Naive thymus-derived CD4-positive, alpha-beta T cell (primary cell): ENCODE measurements at regions not wholly inside any gene's neighbourhood (a gene's known extent, or its start where the extent isn't known, plus 50 kb on each side); places are given as distances from the start of the nearest gene placed in this dataset.

Source experiments
- ATAC-seq: fragments of 150-1000 bp; cut with Tn5 transposase; 2 replicates; pipeline ENCODE4 v1.10.0; 2021; ENCODE audit warnings: mild to moderate bottlenecking, moderate library complexity
- CTCF ChIA-PET: fragments of 350-600 bp; sonication (Branson Sonifier 250); formaldehyde crosslinking; loops from one replicate; lab custom pipeline; 2021; ENCODE audit warnings: antibody characterized with exemption; lab: Charles Lee
- POLR2A ChIA-PET: fragments of 350-600 bp; sonication (Branson Sonifier 250); formaldehyde crosslinking; loops from one replicate; lab custom pipeline; 2021; ENCODE audit warnings: antibody characterized with exemption, inconsistent platforms; lab: Charles Lee
- DNase-seq, 9 donors: peaks; one replicate each; pipeline versions ENCODE4 v3.0.0 to v3.0.0-alpha.2; 2020 to 2022; ENCODE audit warnings: mixed read lengths in 1 of 9
- H3K27ac ChIP-seq: one replicate; pipeline ENCODE4 v1.7.0; 2013; ENCODE audit warnings: mild to moderate bottlenecking, low read depth, low read length, moderate library complexity
- H3K27me3 ChIP-seq, 2 donors: one replicate each; pipeline ENCODE4 v1.7.0; 2013; ENCODE audit warnings: low read length in 2 of 2, mild to moderate bottlenecking in 2 of 2, moderate library complexity in 2 of 2; ENCODE audit not compliant: control insufficient read depth in 2 of 2, insufficient read depth in 2 of 2
- H3K36me3 ChIP-seq, 3 experiments: 1 replicate in 2 of 3; 2 replicates in 1 of 3; pipeline ENCODE4 v1.7.0; 2013; ENCODE audit warnings: low read length in 3 of 3, mild to moderate bottlenecking in 3 of 3, moderate library complexity in 1 of 3; ENCODE audit not compliant: insufficient read depth in 3 of 3, control insufficient read depth in 2 of 3
- H3K4me1 ChIP-seq, 2 donors: one replicate each; pipeline ENCODE4 v1.7.0; 2013; ENCODE audit warnings: low read length in 2 of 2, mild to moderate bottlenecking in 2 of 2, moderate library complexity in 1 of 2; ENCODE audit not compliant: control insufficient read depth in 2 of 2, insufficient read depth in 2 of 2
- H3K4me3 ChIP-seq: 2 replicates; pipeline ENCODE4 v1.7.0; 2013; ENCODE audit warnings: mild to moderate bottlenecking, low read length
- H3K9me3 ChIP-seq, 3 experiments: 1 replicate in 2 of 3; 2 replicates in 1 of 3; pipeline ENCODE4 v1.7.0; 2013; ENCODE audit warnings: low read length in 3 of 3; ENCODE audit not compliant: control insufficient read depth in 2 of 3
- H3K27ac Mint-ChIP-seq, 9 donors: one replicate each; pipeline ENCODE4 v1.8.0; 2020 to 2022; ENCODE audit warnings: mixed read lengths in 9 of 9, mild to moderate bottlenecking in 8 of 9, moderate library complexity in 5 of 9, inconsistent platforms in 2 of 9
- H3K27me3 Mint-ChIP-seq, 5 donors: one replicate each; pipeline ENCODE4 v1.8.0; 2021 to 2022; ENCODE audit warnings: mixed read lengths in 5 of 5, mild to moderate bottlenecking in 1 of 5
- H3K36me3 Mint-ChIP-seq, 5 donors: one replicate each; pipeline ENCODE4 v1.8.0; 2020 to 2022; ENCODE audit warnings: mixed read lengths in 5 of 5, mild to moderate bottlenecking in 3 of 5, inconsistent platforms in 1 of 5
- H3K4me1 Mint-ChIP-seq, 7 donors: one replicate each; pipeline ENCODE4 v1.8.0; 2020 to 2022; ENCODE audit warnings: mixed read lengths in 7 of 7, mild to moderate bottlenecking in 3 of 7, inconsistent platforms in 1 of 7
- H3K4me3 Mint-ChIP-seq, 10 donors: one replicate each; pipeline ENCODE4 v1.8.0; 2020 to 2022; ENCODE audit warnings: mild to moderate bottlenecking in 10 of 10, mixed read lengths in 10 of 10, moderate library complexity in 6 of 10, inconsistent platforms in 2 of 10
- H3K9me3 Mint-ChIP-seq, 11 donors: one replicate each; pipeline ENCODE4 v1.8.0; 2020 to 2022; ENCODE audit warnings: mixed read lengths in 11 of 11, mild to moderate bottlenecking in 4 of 11, inconsistent platforms in 1 of 11, moderate library complexity in 1 of 11
- intact Hi-C, 2 donors: fragments of 100-400 bp; cut with micrococcal nuclease; formaldehyde crosslinking; loops; one replicate each; pipeline ENCODE4 v1.15.1; 2023

DNA sequence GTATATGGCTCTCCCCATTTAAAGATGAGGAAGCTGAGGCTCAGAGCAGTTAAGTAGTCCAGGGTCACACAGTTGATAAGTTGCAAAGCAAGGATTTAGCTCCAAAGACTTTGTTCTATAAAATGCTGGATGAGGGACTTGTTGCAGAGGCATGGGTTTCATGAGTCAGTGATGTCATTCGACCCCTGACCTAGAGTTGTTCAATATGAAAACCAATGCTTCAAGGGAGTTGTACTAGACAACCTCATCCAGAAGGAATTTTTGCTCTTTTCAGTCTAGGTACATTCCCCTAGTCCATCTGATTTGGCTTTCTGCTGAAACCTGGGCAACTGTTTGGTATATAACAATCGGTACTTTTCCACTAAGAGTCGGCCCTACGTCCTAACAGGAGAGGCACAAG is 550.4 kb downstream of the EBF1 start:
- H3K27ac Mint-ChIP-seq, result no peak overlapping the region
- no peak for DNase-seq
- no peak overlapping the region for H3K4me3 ChIP-seq
- H3K27me3 Mint-ChIP-seq, result peaks cover 0 to 2% (median 0%) of the 10 kb centered on the region in 5 donors
- H3K4me1 ChIP-seq, result peaks cover 0 to 5% of the 10 kb centered on the region in 2 donors
- H3K4me1 Mint-ChIP-seq, result peaks cover 0 to 15% (median 6%) of the 10 kb centered on the region in 7 donors
- peaks cover 0 to 10% (median 0%) of the 10 kb centered on the region in 5 donors for H3K36me3 Mint-ChIP-seq
- intact Hi-C loops, result loop anchor here in 1 of 2 donors (10.0 kb wide), 1 partner anchor 115 kb away; no protein-coding TSS in a partner anchor
- POLR2A ChIA-PET, result no interaction called here
- no peak for ATAC-seq
- peaks cover 0 to 13% (median 5%) of the 10 kb centered on the region in 11 donors for H3K9me3 Mint-ChIP-seq
- no peak overlapping the region for H3K27ac ChIP-seq
- H3K9me3 ChIP-seq, result no peaks in the 10 kb centered on the region
- CTCF ChIA-PET, result no interaction called here
- H3K27me3 ChIP-seq, result no peaks in the 10 kb centered on the region
- no peaks in the 10 kb centered on the region for H3K36me3 ChIP-seq
- H3K4me3 Mint-ChIP-seq, result no peak overlapping the region

DNA sequence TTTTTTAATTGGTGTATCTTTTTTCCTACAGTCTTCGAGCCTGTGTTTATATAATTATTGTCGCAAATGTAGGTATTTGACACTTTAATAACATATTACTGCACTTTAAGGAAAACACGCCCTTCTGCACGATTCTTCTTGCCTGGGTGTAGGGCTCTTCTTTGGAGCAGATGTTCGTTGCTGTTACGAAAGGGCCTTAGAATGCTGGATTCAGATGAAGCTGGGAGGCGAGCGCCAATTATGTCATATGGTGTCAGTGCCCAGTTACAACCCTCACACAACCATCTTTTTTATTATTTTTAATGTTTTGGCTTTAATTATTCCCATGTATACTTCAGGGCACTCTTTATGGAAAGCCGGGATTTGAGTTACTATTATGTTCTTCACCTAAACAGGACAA is 553.0 kb downstream of the EBF1 start:
- Mint-ChIP-seq H3K4me1 (peaks cover 4 to 36% (median 13%) of the 10 kb centered on the region in 7 donors), H3K4me3 (no peak overlapping the region), H3K9me3 (peaks cover 0 to 13% (median 5%) of the 10 kb centered on the region in 11 donors), H3K27me3 (peaks cover 0 to 2% (median 0%) of the 10 kb centered on the region in 5 donors), H3K27ac (no peak overlapping the region), H3K36me3 (peaks cover 0 to 10% (median 0%) of the 10 kb centered on the region in 5 donors)
- H3K4me3 ChIP-seq, result no peak overlapping the region
- ChIA-PET CTCF (interaction anchor here (0.6 to 1.1 kb wide), 3 partner anchors 9 to 898 kb away, joined by 3 to 4 read pairs (median 3); no protein-coding TSS in a partner anchor), POLR2A (no interaction called here)
- no peak for ATAC-seq
- no peak overlapping the region for H3K27ac ChIP-seq
- no peaks in the 10 kb centered on the region for H3K36me3 ChIP-seq
- H3K4me1 ChIP-seq, result peaks cover 0 to 7% of the 10 kb centered on the region in 2 donors
- no peaks in the 10 kb centered on the region for H3K9me3 ChIP-seq
- H3K27me3 ChIP-seq, result no peaks in the 10 kb centered on the region
- intact Hi-C loops, result loop anchor here in 1 of 2 donors (10.0 kb wide), 1 partner anchor 112 kb away; no protein-coding TSS in a partner anchor
- DNase-seq, result no peak

DNA sequence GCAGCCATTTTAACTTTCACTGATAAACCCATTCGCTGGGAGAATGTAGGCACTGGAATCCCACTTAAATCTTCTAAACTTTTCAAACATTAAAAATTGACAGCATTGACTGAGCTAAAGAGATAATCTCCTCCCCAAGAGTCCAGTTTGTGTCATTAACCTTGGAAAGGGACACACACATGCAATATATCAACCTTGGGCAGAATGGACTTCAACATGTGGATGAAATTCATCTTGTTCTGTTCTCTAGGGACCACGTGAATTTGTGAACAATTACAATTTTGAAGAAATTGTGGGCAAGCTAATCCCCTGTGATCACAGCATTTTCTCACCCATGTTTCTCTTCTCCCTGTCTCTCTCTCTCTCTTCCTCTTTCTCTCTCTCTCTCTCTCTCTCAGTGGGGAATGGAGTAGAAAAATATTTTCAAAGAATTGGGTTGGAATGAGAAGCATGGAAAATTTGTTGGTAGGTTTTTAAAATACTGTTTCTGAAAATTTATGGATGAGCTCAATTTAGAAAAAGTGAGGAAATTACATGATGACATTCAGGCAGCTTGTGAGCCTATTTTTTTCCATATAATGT is 553.7 kb downstream of the EBF1 start:
- ChIA-PET POLR2A (no interaction called here), CTCF (interaction anchor here (0.6 to 0.7 kb wide), 2 partner anchors 18 to 899 kb away, joined by 3 to 4 read pairs; no protein-coding TSS in a partner anchor)
- ATAC-seq (no peak), DNase-seq (no peak)
- no peak overlapping the region for H3K4me3 ChIP-seq
- H3K9me3 ChIP-seq, result no peaks in the 10 kb centered on the region
- Mint-ChIP-seq H3K27ac (no peak overlapping the region), H3K36me3 (peaks cover 0 to 10% (median 0%) of the 10 kb centered on the region in 5 donors), H3K27me3 (peaks cover 0 to 2% (median 0%) of the 10 kb centered on the region in 5 donors), H3K4me3 (no peak overlapping the region), H3K9me3 (peaks cover 0 to 13% (median 5%) of the 10 kb centered on the region in 11 donors), H3K4me1 (peaks cover 4 to 41% (median 18%) of the 10 kb centered on the region in 7 donors)
- intact Hi-C loops, result loop anchor here in 1 of 2 donors (10.0 kb wide), 1 partner anchor 111 kb away; no protein-coding TSS in a partner anchor
- H3K4me1 ChIP-seq, result peaks cover 0 to 11% of the 10 kb centered on the region in 2 donors
- H3K36me3 ChIP-seq, result no peaks in the 10 kb centered on the region
- H3K27ac ChIP-seq, result no peak overlapping the region
- H3K27me3 ChIP-seq, result no peaks in the 10 kb centered on the region

DNA sequence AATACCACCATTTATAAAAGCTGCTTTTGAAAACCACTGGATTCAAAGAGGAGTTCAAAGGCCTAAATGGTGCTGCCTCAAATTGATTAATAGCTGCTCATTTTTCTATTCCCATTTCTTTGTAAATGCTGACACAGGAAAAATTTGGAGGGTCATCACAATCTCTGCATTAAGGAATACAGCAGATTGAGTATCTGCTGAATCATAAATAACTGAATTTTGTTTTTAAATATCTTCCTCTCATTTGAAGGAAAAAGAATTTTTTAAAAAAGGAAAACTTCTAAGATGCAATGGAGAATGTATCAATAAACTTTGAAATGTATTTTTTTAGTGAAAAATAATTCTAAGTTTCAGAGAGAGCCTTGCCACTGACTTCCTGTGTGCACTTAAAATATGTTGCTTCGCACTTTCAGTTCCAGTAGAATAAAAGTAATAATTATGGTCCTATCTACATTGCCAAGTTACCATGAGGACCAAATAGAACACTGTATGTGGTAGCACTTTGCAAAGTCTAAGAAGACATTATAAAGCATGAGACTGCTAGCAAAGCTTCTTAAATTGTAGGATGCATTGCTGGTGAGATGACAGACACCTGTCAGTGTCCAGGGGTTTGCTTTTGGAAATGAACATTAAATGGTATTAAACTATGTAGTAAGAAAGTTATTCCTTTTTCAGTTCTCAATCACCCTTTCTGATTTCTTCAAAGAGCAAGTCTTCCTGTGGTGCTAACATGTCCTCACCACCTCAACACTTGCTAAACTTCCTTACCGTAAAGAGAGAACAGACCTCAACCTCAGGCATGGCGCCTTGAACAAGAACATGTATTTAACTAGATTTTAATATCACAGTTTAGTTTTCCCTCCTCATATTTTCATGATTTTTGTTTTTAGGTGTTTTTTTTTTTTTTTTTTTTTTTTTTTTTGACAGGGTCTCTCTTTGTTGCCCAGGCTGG is 555.1 kb downstream of the EBF1 start:
- peaks cover 4 to 47% (median 18%) of the 10 kb centered on the region in 7 donors for H3K4me1 Mint-ChIP-seq
- DNase-seq, result peak in 3 of 9 donors; percentile 11 to 20 (median 19)
- peaks cover 0 to 11% of the 10 kb centered on the region in 2 donors for H3K4me1 ChIP-seq
- H3K36me3 ChIP-seq, result no peaks in the 10 kb centered on the region
- H3K27me3 Mint-ChIP-seq, result peaks cover 0 to 2% (median 0%) of the 10 kb centered on the region in 5 donors
- peak overlapping the region in 3 of 10 donors; percentile 12 to 69 (median 55) for H3K4me3 Mint-ChIP-seq
- peak overlapping the region in 3 of 9 donors; percentile 10 to 78 (median 53) for H3K27ac Mint-ChIP-seq
- intact Hi-C loops, result loop anchor here in 1 of 2 donors (10.0 kb wide), 1 partner anchor 110 kb away; no protein-coding TSS in a partner anchor
- ATAC-seq, result no peak
- CTCF ChIA-PET, result interaction anchor here (0.7 kb wide), 1 partner anchor 27 kb away, joined by 3 read pairs; no protein-coding TSS in a partner anchor
- H3K27me3 ChIP-seq, result no peaks in the 10 kb centered on the region
- no peaks in the 10 kb centered on the region for H3K9me3 ChIP-seq
- H3K36me3 Mint-ChIP-seq, result peaks cover 0 to 10% (median 0%) of the 10 kb centered on the region in 5 donors
- POLR2A ChIA-PET, result no interaction called here
- no peak overlapping the region for H3K4me3 ChIP-seq
- H3K27ac ChIP-seq, result no peak overlapping the region
- H3K9me3 Mint-ChIP-seq, result peaks cover 0 to 13% (median 5%) of the 10 kb centered on the region in 11 donors

DNA sequence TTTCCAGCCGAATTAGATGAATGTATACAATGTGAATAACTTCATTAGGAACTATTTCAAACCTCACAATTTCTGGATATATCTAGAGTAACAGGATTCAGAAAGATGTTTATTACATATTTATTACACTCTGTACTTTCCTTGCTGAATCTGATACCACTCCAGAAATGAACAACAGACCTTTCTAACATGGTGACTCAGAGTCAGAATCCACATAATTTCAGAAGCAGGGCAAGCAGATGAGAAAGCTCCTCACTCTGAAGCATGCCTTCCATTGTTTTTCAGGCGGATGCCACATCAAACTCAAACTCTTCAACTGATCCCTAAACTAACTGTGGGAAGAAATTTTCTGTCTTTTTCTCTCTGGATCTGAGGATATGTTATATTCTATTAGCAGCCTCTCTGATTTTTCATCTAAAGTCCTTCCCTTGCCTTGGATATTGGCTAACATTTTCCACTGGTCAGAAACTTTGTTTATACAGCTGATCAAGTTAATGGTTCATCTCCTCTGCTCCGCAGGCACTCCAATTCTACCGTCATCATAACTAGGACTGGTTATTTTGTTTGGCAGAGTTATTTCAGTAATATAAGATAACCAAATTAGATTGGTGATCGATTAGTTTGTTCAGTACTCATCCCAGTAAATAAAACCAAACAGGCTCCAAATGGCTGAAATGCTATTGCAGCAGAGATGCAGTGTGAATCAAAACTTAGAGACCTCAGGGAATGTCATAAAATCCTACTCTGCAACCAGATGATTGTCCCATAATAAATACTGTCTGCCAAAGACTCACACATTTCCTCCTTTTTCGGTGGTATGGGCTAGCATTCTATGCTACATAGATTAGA is 556.0 kb downstream of the EBF1 start:
- Mint-ChIP-seq H3K9me3 (peaks cover 0 to 12% (median 3%) of the 10 kb centered on the region in 11 donors), H3K4me3 (no peak overlapping the region), H3K27me3 (peaks cover 0 to 2% (median 0%) of the 10 kb centered on the region in 5 donors), H3K27ac (peak overlapping the region in 1 of 9 donors; percentile 4), H3K4me1 (peaks cover 4 to 49% (median 21%) of the 10 kb centered on the region in 7 donors), H3K36me3 (peaks cover 0 to 10% (median 0%) of the 10 kb centered on the region in 5 donors)
- no peak for DNase-seq
- no peaks in the 10 kb centered on the region for H3K9me3 ChIP-seq
- ChIA-PET CTCF (no interaction called here), POLR2A (no interaction called here)
- H3K4me3 ChIP-seq, result no peak overlapping the region
- H3K4me1 ChIP-seq, result peaks cover 0 to 11% of the 10 kb centered on the region in 2 donors
- no peaks in the 10 kb centered on the region for H3K36me3 ChIP-seq
- intact Hi-C loops, result loop anchor here in 1 of 2 donors (10.0 kb wide), 1 partner anchor 109 kb away; no protein-coding TSS in a partner anchor
- H3K27me3 ChIP-seq, result no peaks in the 10 kb centered on the region
- no peak for ATAC-seq
- no peak overlapping the region for H3K27ac ChIP-seq
